HG02610 (cell line): ENCODE measurements at regions not wholly inside any gene's neighbourhood (a gene's known extent, or its start where the extent isn't known, plus 50 kb on each side); places are given as distances from the start of the nearest gene placed in this dataset.
"Not testable (repeated sequence)": the region's sequence is repeated elsewhere in the genome, so short reads cannot be mapped to it uniquely, and the experiment has no call there.

Experiments
- ATAC-seq: cut with Tn5 transposase; IDR thresholded peaks from one replicate; pipeline ENCODE4 v1.9.1; 2021; ENCODE audit warnings: mild to moderate bottlenecking, moderate library complexity; ENCODE audit not compliant: unreplicated experiment

- no peak for ATAC-seq
Measured at GRCh38 chr1:182003953-182004586, 57.4 kb downstream of the ZNF648 start.

DNA sequence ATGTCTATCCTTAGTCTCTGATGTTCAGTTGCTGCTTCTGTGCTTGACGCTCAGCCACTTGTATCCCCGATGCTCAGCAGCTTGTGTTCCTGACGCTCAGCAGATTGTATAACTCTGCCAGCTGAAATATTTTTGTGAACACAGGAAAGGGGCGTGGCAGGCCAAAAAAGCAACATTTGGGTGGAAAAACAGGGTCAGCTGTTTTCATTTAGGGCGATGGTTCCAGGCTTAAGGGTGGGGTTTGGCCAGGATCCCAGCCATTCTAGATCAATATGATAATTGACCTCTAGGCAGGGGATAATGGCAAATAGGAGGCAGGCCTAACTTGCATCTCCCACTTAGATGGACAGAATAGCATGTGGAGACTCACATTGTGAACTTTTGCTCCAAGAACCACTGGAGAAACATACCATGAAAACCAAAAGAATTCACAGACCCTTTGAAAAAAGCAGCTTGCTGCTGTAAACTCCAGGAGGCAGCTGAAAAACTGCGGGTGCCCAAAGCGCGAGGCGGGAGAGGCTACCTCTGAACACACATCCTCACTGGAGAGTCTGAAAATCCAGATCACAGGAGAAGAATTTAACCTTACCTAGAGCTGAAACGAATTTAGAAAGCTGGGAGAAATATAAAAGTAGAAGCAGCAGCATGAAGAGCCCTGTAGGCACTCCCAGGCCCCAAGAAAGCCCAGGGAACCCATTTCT, 58.3 kb downstream of the ZNF648 start:
- no peak for ATAC-seq

GRCh38 chr1:182002570-182002969, 58.9 kb downstream of the ZNF648 start:
- ATAC-seq: no peak

- no peak for ATAC-seq
Measured at GRCh38 chr1:181998858-181999257, 62.7 kb downstream of the ZNF648 start.

- no peak for ATAC-seq
Measured at GRCh38 chr1:181992072-181992471, 69.4 kb downstream of the ZNF648 start.

DNA sequence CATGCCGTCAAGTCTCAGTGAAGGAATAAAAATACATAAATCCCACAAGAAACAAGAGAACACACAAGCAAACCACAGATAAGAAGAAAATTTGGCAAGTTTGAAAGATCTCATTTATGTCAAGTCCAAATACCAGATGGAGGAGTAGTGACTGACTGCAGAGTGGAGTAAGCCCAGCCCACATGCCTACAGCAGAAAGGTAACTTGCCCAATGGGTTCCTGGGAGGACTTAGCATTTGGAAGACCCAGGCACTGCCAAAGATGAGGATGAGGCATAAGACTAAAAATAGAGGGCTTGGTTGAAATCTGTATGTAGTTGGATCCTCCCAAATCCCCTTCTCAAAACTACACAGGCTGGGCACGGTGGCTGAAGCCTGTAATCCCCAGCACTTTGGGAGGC, 70.8 kb downstream of the ZNF648 start:
- ATAC-seq: no peak

- no peak for ATAC-seq
Measured at GRCh38 chr1:181989261-181989920, 72.1 kb downstream of the ZNF648 start.

DNA sequence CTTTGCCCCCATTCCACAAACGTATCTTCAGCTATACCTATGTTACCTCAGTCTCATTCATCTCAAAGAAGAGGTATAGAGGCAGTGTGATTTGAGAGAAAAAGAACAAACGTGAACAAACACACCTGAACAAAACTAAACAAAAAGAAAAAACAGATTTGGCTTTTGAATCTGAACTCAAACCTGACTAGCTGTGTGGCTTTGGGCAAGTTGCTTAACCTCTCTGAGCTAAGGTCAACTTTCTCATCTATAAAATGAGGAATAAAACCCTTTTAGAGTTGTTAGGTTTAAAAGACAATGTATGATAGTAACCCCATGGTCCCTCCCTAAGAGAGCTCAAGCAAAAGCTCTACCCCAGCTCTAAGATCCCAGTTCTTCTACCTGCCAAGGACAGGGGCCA, 73.5 kb downstream of the ZNF648 start:
- no peak for ATAC-seq

DNA sequence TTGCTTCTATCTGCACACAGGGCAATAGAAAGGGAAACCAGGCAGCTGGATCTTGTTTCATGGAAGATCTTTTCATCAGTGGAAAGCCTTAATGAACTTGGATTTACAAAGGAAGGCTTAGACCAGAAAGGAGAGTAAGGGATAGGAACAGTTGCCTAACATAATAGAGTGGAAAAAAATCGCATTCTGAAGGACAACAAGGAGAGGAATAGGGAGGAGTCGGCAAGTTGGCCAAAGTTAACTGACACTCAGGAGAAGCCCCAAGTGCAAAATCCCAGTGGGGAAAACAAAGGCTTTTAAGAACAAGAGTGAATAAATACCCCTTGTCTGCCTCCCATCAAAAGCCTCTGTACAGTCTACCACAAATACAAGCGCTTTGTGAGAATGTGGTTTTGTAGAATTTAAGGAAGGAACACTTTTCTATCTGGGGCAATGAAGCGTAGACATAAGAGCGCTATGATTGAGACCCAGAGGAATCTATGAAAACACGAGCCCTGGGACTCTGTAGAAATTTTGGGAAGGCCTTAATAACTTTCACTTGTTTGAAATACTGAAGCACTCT, 74.1 kb downstream of the ZNF648 start:
- no peak for ATAC-seq

DNA sequence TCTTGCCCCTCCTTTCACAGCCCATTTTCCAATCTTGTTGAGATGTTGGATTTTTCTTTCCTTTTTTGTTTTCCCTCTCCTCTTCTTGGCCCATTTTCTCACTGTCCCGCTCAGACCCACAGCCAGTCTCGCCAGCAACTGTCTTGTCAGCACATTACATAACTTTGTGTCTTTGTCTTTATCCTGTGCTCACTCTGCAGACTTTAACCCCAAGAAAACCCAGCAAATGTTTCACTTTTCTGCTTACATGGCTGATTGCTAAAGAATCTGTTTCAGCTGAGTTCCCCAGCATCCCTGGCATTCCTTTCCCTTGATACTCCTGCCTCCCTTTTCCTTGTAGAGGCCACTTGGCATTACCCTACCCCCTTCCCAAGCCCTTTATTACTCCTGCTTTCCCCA, 74.6 kb downstream of the ZNF648 start:
- ATAC-seq: no peak

- no peak for ATAC-seq
Measured at GRCh38 chr1:181985936-181986906, 75.3 kb downstream of the ZNF648 start.

DNA sequence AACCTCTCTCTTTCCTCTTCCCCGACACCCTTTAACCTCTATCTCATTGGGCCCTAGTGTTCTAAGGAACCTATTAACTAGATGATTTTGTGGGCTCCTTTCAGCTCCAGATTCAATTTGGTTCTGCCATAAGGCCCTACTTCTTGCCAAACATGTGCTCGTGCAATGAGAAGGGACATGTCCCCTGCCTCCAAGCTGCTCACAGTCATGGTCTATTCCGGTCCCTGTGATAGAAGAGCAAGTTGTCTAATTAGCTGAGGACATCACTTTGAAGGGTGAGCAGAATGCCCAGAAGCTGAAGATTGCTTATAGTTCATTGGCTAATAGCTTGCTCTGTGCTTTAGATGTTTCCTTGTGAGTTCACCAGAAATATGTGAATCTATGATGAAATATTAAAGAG, 76.2 kb downstream of the ZNF648 start:
- ATAC-seq: no peak

- no peak for ATAC-seq
Measured at GRCh38 chr1:181984006-181984405, 77.5 kb downstream of the ZNF648 start.

GRCh38 chr1:181981821-181982220, 79.7 kb downstream of the ZNF648 start:
- no peak for ATAC-seq

GRCh38 chr1:181972256-181972655, 89.3 kb downstream of the ZNF648 start:
- no peak for ATAC-seq

- ATAC-seq: no peak
Measured at GRCh38 chr1:181971424-181971823, 90.1 kb downstream of the ZNF648 start.

DNA sequence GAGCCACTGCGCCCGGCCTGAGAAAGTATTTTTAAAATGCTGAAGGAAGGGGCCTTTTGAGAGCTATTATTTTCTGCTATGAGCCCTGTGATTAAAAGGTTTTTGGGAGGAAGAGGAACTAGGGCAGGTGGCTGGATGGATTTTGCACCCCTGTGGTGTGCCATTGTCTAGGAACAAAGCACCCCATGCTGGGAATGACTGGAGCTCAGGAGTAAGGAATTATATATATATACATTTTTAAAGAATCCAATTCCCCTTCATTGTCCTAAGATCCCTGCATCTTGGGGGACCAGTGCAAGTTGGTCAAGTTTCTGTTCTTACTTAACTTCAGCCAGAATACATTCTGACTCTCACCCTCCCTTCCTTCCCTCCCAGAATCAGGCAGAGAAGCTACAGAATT, 91.6 kb downstream of the ZNF648 start:
- no peak for ATAC-seq

DNA sequence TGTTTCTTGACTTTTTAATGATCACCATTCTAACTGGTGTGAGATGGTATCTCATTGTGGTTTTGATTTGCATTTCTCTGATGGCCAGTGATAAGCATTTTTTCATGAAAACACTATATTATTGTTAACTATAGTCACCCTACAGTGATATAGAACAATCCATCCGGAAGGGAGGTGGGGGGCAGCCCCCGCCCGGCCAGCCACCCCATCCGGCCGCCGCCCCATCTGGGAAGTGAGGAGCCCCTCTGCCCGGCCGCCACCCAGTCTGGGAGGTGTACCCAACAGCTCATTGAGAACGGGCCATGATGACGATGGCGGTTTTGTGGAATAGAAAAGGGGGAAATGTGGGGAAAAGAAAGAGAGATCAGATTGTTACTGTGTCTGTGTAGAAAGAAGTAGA, 106.8 kb downstream of the ZNF648 start:
- not testable (repeated sequence) for ATAC-seq

GRCh38 chr1:181954178-181954577, 107.3 kb downstream of the ZNF648 start:
- ATAC-seq: not testable (repeated sequence)

GRCh38 chr1:181953596-181953995, 107.9 kb downstream of the ZNF648 start:
- no peak for ATAC-seq

- ATAC-seq: no peak
Measured at GRCh38 chr1:181951213-181951612, 110.3 kb downstream of the ZNF648 start.
